ENCODE measurements at regions not wholly inside any gene's neighbourhood (a gene's known extent, or its start where the extent isn't known, plus 50 kb on each side); places are given as distances from the start of the nearest gene placed in this dataset.

- TF ChIP-seq CTCF (IDR thresholded peaks at IDR 0.05): no peak
- no peak for TF ChIP-seq POLR2A (IDR thresholded peaks at IDR 0.05)
- TF ChIP-seq POLR2AphosphoS5 (IDR thresholded peaks at IDR 0.05): no peak
Observed at GRCh38 chr4:80127870-80128419, 54.9 kb upstream of the ANTXR2 start.
